Tibial nerve (tissue), 4 donors: ENCODE measurements at regions not wholly inside any gene's neighbourhood (a gene's known extent, or its start where the extent isn't known, plus 50 kb on each side); places are given as distances from the start of the nearest gene placed in this dataset.

Source experiments
- CTCF ChIP-seq, 5 experiments: fragments of 200-600 bp in 3 of 5; fragments of 450-650 bp in 2 of 5; sonication (generic) in 3 of 5; IDR thresholded peaks; one replicate each; pipeline ENCODE4 v1.5.1; 2016 to 2019; ENCODE audit warnings: antibody characterized with exemption in 5 of 5, mild to moderate bottlenecking in 3 of 5, moderate library complexity in 2 of 5
- EP300 ChIP-seq, 2 donors: sonication (generic); formaldehyde crosslinking; IDR thresholded peaks; one replicate each; pipeline ENCODE4 v1.6.1; 2017; ENCODE audit warnings: antibody characterized with exemption in 2 of 2, mild to moderate bottlenecking in 1 of 2
- POLR2A ChIP-seq, 2 donors: fragments of 450-650 bp; IDR thresholded peaks; one replicate each; pipeline ENCODE4 v1.6.1; 2017; ENCODE audit warnings: antibody characterized with exemption in 2 of 2, mild to moderate bottlenecking in 2 of 2, moderate library complexity in 2 of 2

- TF ChIP-seq POLR2A (IDR thresholded peaks at IDR 0.05) (no peak), CTCF (IDR thresholded peaks at IDR 0.05) (no peak), EP300 (IDR thresholded peaks at IDR 0.05) (no peak)
Observed at GRCh38 chr3:159443266-159443665, 545.4 kb upstream of the IL12A start.
